Gastroesophageal sphincter (tissue), 3 donors: ENCODE measurements at regions not wholly inside any gene's neighbourhood (a gene's known extent, or its start where the extent isn't known, plus 50 kb on each side); places are given as distances from the start of the nearest gene placed in this dataset.

Experiments
- EP300 ChIP-seq: sonication (generic); formaldehyde crosslinking; IDR thresholded peaks from one replicate; pipeline ENCODE4 v1.6.1; 2017; ENCODE audit warnings: antibody characterized with exemption, mild to moderate bottlenecking
- POLR2A ChIP-seq, 2 donors: fragments of 450-650 bp; IDR thresholded peaks; one replicate each; pipeline ENCODE4 v1.6.1; 2017; ENCODE audit warnings: antibody characterized with exemption in 2 of 2, mild to moderate bottlenecking in 2 of 2, moderate library complexity in 1 of 2
- POLR2AphosphoS5 ChIP-seq: sonication (generic); formaldehyde crosslinking; IDR thresholded peaks from one replicate; pipeline ENCODE4 v1.6.1; 2017; ENCODE audit warnings: antibody characterized with exemption
- TF ChIP-seq, protein P1 (sequence below), 4 experiments: fragments of 200-600 bp in 2 of 4; fragments of 450-650 bp in 2 of 4; sonication (generic) in 1 of 4; IDR thresholded peaks; one replicate each; pipeline ENCODE4 v1.5.1; 2017 to 2019; ENCODE audit warnings: antibody characterized with exemption in 4 of 4, mild to moderate bottlenecking in 2 of 4, moderate library complexity in 2 of 4

DNA sequence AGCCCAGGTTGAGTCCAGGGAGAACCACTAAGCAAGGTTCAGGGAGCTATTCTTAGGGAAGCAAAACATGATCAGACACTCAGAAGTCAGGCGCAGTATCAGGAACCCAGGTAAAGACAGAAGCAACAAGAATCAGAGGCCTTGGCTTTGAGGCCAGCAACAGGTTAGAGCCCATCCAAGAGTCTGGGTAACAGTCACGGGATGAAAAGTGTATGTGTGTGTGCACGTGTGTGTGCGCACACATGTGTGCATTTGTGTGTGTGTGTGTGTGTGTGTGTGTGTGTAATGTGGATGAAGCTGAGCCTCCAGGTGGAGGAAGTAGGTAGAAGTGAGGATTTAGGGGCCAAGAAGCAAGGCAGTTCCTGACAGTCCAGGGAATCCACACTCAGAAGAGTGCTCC, 63.1 kb downstream of the CCNA1 start:
- TF ChIP-seq, protein P1, sequence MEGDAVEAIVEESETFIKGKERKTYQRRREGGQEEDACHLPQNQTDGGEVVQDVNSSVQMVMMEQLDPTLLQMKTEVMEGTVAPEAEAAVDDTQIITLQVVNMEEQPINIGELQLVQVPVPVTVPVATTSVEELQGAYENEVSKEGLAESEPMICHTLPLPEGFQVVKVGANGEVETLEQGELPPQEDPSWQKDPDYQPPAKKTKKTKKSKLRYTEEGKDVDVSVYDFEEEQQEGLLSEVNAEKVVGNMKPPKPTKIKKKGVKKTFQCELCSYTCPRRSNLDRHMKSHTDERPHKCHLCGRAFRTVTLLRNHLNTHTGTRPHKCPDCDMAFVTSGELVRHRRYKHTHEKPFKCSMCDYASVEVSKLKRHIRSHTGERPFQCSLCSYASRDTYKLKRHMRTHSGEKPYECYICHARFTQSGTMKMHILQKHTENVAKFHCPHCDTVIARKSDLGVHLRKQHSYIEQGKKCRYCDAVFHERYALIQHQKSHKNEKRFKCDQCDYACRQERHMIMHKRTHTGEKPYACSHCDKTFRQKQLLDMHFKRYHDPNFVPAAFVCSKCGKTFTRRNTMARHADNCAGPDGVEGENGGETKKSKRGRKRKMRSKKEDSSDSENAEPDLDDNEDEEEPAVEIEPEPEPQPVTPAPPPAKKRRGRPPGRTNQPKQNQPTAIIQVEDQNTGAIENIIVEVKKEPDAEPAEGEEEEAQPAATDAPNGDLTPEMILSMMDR (IDR thresholded peaks at IDR 0.05): no peak
- TF ChIP-seq POLR2AphosphoS5 (no peak), POLR2A (IDR thresholded peaks at IDR 0.05) (no peak), EP300 (no peak)
